ENCODE measurements at regions not wholly inside any gene's neighbourhood (a gene's known extent, or its start where the extent isn't known, plus 50 kb on each side); places are given as distances from the start of the nearest gene placed in this dataset.

- TF ChIP-seq POLR2A (IDR thresholded peaks at IDR 0.05) (no peak), CTCF (IDR thresholded peaks at IDR 0.05) (no peak), POLR2AphosphoS5 (IDR thresholded peaks at IDR 0.05) (no peak)
Observed at GRCh38 chr9:23172979-23173637, 652.9 kb downstream of the ELAVL2 start.
